HG03175 (cell line): ENCODE measurements at regions not wholly inside any gene's neighbourhood (a gene's known extent, or its start where the extent isn't known, plus 50 kb on each side); places are given as distances from the start of the nearest gene placed in this dataset.

Experiments
- ATAC-seq: cut with Tn5 transposase; IDR thresholded peaks from one replicate; pipeline ENCODE4 v1.9.1; 2021; ENCODE audit warnings: mild to moderate bottlenecking, moderate library complexity; ENCODE audit not compliant: unreplicated experiment

DNA sequence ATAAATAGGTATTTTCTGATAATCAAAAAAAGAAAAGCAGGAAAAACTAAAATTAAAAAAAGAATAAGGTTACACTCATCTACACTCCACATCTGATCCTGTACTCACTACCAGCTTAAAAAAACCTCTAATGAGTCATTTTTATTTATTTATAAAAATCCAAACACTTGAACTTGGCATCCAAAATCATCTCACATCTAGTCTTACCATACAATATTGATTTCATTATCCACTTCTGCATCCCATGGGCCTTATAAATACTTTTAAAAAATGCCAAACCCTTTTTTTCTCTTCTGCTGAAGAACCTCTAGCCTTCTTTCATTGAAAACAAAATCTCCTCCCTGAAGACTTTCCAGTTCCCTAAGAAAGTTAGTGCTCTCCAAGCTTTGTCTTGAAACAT, 109.7 kb downstream of the TMTC3 start:
- no peak for ATAC-seq

DNA sequence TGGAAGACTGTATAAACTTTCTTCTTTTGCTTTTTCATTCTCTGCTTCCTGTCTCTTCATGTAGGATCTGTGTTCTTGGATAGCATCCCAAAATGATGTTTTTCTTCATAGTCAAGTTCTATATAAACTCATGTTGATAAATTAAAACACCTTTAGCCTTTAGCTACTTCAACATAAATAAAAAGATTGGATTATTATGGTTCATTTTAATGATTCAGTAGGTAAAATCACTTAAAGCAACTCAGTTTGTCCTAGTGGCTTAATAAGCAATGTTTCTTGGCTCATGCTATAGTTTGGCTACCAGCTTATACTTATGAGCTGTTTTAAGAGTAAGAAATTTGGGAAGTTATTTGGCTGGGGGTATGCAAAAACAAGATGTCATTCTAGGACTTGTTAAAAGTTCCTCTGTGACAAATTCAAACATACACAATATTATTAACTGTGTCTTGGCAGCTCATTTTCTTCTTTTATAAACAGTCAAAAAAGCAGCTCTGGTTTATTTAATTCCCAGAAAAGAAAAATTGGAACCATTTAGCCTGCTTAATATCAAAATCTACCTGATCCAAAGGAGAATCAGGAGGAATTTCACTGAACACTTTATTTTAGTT, 111.4 kb downstream of the TMTC3 start:
- ATAC-seq, result no peak

DNA sequence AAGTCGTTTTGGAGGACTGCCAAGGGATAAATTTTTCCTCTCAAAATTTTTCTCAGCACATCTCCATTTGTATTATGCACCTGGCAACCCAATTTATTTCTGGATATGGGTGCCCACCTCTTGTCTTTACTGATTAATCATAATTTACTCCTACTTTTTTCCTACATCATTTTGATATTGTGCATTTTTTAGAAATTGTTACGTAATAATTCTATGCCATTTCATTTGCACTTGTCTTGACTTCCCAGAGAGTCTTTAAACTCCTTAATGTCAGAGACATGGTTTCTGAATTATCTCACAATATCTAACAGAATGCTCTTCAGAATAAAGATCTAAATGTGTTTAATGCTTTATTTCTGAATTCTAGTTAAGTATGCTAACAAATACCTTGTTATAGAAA, 113.1 kb downstream of the TMTC3 start:
- no peak for ATAC-seq

- no peak for ATAC-seq
These were observed 113.7 kb downstream of the TMTC3 start for GRCh38 chr12:88255847-88256246.

GRCh38 chr12:88258396-88258795, 116.3 kb downstream of the TMTC3 start:
- ATAC-seq, result no peak

GRCh38 chr12:88266806-88267360, 124.8 kb downstream of the TMTC3 start:
- ATAC-seq, result no peak

DNA sequence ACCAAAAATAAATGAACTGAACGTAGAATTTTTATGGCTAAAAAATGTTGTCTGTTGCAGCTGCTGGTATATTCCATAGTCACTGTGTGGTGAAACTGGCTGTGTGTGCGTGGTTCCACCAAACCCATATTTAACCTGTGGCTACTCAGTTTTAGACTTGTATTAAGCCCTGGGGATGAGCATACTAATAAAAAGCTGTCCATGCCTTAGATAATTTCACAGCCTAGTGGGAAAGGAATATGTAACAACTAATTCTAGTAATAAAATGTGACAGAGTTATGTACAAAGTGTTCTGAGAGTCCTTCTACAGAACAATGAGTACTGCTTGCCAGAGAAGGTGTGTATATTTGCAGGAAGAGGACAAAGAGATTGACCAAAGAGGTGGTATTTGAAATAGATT, 125.5 kb downstream of the TMTC3 start:
- no peak for ATAC-seq

- ATAC-seq, result no peak
These were observed 130.3 kb downstream of the TMTC3 start for GRCh38 chr12:88272456-88272855.

- ATAC-seq, result no peak
These were observed 131.3 kb downstream of the TMTC3 start for GRCh38 chr12:88273450-88273849.

DNA sequence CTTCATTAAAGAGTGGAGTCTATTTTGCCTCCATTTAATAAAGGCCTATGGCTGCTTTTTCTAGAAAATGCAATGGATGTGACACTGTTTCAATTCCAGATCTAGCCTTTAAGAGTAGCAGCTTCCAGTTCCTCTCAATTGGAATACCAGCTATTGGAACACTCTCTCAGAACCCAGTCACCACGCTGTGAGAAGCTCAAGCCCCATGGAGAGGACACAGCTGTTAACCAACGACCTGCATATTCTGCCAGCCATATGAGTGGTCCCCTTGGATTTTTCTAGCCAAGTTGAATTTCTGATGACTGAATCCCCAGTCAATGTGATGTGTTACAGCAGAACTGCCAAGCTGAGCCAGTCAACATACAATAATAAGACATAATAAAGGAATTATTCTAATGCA, 131.8 kb downstream of the TMTC3 start:
- no peak for ATAC-seq

DNA sequence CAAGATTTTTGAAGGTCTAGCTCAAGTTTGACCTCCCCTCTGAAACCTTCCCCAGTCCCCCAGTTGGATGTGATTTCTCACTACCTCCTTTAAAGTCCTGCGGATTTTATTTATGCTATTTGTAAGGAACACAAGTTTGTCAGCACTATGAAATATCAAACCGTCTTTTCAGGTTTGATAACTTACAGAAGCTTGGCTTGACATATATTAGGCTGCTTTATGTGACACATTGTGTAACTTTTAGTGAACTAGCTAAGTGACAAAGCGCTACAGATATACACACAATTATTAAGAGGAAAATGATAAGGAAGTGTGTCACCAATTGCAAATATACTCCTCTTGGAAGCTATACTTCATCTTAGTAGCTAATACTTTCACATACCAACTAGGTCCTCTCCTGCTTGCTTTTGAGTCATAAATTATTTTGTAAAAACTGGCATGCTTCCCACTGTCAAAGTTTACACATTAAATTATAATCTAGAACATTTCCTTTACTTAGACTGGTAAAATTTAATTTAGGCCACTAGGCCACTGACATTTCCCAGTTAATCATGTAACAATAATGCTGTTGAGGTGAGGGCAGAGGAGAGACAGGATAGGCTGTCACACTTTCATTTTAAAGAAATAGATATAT, 149.5 kb downstream of the TMTC3 start:
- no peak for ATAC-seq

DNA sequence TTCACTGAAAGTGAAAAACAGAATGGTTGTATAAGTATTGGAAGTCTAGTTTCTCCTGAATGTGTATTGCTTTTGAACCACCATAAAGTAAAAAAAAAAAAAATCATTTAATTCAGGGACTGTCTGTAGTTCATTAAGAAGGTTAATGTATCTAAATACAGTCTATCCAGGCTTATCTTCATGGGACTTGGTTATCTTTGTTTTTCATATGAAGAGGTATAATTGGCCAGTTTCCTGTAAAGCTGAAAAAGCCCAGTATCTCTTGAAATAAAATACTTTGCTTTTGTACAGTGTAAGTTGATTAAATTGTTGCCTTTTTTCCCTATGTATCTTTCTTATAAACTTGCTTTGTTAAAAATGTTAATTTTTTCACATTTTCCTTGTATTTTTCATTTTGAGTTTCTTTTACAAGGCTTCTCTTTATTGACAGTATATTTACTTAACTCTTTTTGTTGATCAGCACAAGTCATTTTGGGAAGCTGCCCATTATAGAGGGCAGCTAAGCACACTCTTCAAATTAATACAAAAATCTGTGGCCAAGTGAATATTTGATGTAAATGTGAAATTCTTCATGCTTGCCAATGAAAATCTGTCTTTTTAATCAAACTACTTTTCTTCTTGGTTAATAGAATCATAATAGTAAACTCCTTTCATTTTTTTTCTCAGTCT, 156.0 kb downstream of the TMTC3 start:
- ATAC-seq, result no peak

DNA sequence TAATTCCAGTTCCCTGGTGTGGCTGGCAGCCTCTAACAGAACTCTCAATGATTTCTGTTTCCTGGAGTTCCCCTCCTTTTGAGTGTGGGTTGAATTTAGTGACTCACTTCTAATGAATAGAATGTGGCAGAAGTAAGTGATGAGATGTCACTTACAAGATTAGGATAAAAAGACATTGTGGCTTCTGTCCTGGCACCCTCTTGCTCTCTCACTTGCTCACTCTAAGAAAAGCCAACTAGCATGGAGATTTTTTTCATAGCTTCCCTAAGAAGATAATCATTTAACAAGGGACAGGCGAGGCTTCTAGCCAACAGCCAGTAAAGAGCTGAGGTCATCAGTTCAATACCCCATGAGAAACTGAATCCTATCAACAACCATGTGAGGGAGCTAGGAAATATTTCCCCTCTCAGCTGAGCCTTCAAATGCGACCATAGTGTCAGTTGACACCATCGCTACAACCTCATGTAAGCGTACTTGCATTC, 156.7 kb downstream of the TMTC3 start:
- ATAC-seq, result no peak

- peak; percentile 96 for ATAC-seq
These were observed 157.5 kb downstream of the TMTC3 start for GRCh38 chr12:88299567-88300101.

GRCh38 chr12:88300931-88301330, 158.8 kb downstream of the TMTC3 start:
- no peak for ATAC-seq

DNA sequence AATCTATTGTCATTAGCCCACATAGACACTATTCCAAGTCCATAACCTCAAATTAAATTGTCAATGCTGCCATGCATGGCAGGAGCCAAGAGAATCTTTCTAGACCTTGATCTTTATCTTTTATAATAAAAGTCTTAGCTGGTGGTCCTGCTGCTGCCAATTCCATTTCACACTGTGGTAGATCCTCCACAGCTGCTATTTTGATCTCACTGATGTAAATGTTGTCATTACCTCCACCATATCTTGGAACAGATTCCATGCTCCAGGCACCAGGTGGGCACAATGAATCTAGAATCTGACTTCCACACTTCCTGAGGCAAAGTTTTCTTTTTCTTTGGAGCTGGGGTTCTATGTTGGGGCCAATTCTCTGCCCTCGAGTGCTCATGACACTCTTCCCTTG, 161.2 kb downstream of the TMTC3 start:
- no peak for ATAC-seq

DNA sequence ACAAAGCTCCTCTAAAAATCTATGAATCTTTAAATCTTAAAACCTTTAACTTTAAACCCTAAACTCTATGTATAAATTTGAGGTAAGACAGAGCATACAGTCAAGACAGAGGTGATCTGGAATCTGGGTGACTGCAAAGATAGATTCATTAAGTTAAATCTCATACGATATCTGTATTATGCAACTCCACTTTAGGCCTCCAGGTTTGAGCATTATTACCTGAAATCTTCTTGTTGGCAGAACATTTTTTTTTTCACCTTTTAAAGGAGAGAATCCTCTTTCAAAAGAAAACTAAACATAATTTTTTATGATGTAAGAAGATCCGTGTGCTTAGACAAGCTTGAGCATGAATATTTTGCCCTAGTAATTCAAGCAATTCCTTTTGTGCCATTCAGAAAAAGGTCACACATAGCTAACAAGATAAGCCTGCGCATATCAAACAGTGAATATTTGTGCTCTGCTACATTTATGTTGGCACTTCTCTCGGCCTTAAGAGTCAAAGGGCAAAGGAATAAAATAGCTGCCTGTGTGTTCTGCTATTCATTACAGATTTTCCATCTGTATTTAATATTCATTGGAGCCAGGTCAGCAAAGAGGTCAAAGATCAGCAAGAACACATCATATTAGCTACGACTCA, 163.3 kb downstream of the TMTC3 start:
- ATAC-seq, result no peak

DNA sequence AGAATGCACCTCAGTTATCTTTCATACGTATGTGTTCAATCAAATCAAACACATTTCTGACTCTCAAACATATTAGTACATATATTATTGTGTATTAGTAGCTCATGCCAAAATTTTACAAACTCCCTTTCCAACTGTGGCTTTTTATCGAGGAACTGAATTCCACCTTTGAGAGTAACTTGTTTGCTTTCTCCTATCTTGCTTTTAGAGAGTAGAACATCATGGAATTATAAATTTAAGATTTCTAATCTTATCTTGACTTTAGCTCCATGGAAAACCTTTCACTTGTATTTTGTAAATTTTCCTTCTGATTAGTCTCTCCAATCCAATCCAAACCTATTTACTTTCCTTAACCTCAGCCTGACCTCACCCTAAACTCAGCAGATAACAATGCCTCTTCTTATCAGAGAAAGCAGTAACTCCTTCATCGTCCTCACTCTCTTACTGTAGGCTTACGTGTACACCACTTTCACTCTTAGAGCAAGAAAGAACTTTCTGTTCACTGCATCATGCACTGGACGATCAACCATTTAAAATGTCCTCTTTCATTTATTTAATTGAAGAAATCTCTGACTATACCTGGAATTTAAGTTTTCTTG, 164.5 kb downstream of the TMTC3 start:
- no peak for ATAC-seq

- no peak for ATAC-seq
These were observed 165.9 kb downstream of the TMTC3 start for GRCh38 chr12:88307961-88308360.

GRCh38 chr12:88308825-88309224, 166.7 kb downstream of the TMTC3 start:
- no peak for ATAC-seq

GRCh38 chr12:88309546-88309945, 167.4 kb downstream of the TMTC3 start:
- no peak for ATAC-seq
